C4-2B (cell line): ENCODE measurements at regions not wholly inside any gene's neighbourhood (a gene's known extent, or its start where the extent isn't known, plus 50 kb on each side); places are given as distances from the start of the nearest gene placed in this dataset.

Experiments used
- ZFX ChIP-seq: fragments of 450-650 bp; IDR thresholded peaks from 2 replicates; pipeline ENCODE4 v1.6.1; 2017
- TF ChIP-seq, protein P1 (sequence below): fragments of 450-650 bp; conservative IDR thresholded peaks from 2 replicates; pipeline ENCODE4 v1.5.1; 2017; ENCODE audit warnings: mild to moderate bottlenecking

DNA sequence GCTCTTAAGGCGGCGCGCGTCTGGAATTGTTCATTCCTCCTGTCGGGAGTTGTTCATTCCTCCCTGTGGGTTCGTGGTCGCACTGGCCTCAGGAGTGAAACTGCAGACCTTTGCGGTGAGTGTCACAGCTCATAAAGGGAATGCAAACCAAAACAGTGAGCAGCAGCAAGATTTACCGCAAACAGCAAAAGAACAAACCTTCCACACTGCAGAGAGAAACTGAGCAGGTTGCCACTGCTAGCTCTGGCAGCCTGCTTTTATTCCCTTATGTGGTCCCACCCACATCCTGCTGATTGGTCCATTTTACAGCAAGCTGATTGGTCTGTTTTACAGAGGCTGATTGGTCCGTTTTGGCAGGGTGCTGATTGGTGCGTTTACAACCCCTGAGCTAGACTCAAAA is 1365.3 kb upstream of the WWC1 start:
- TF ChIP-seq, protein P1, sequence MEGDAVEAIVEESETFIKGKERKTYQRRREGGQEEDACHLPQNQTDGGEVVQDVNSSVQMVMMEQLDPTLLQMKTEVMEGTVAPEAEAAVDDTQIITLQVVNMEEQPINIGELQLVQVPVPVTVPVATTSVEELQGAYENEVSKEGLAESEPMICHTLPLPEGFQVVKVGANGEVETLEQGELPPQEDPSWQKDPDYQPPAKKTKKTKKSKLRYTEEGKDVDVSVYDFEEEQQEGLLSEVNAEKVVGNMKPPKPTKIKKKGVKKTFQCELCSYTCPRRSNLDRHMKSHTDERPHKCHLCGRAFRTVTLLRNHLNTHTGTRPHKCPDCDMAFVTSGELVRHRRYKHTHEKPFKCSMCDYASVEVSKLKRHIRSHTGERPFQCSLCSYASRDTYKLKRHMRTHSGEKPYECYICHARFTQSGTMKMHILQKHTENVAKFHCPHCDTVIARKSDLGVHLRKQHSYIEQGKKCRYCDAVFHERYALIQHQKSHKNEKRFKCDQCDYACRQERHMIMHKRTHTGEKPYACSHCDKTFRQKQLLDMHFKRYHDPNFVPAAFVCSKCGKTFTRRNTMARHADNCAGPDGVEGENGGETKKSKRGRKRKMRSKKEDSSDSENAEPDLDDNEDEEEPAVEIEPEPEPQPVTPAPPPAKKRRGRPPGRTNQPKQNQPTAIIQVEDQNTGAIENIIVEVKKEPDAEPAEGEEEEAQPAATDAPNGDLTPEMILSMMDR, result no peak
- TF ChIP-seq ZFX, result no peak
